ENCODE measurements at regions not wholly inside any gene's neighbourhood (a gene's known extent, or its start where the extent isn't known, plus 50 kb on each side); places are given as distances from the start of the nearest gene placed in this dataset.

DNA sequence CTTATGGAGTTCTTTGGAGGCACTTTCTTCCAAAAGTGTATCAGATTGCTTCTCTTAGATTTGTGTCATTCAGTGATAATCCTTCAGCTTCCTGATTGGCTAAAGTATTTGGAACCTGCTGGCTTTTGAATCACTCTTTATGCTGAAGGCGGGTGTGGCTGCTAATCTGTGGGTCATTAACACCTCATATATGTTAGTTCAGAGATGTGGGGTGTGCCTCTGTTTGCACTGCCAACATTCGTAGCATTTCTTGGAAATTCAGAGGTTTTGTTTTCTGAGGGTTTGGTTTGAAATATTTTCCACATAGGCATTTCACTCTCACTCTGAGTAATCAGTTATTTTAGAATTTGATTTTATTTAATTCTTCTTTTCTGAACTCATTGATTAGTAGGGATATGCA is 1604.4 kb upstream of the ACVR2A start:
- H3K36me3 ChIP-seq (ENCODE audit: control insufficient read depth, insufficient read depth, low read length), result no peaks in the 10 kb centered on the region
- H3K9me3 ChIP-seq (replicated peaks; ENCODE audit: control insufficient read depth, low read depth, low read length), result no peaks in the 10 kb centered on the region
- H3K4me3 ChIP-seq (ENCODE audit: low read length), result no peak overlapping the region
- no peaks in the 10 kb centered on the region for H3K27me3 ChIP-seq (ENCODE audit: control insufficient read depth, insufficient read depth, low read length)
- H3K27ac ChIP-seq (ENCODE audit: low read length), result peak overlapping the region; percentile 52
- DNase-seq, result peak; percentile 80
- no peaks in the 10 kb centered on the region for H3K4me1 ChIP-seq (ENCODE audit: control insufficient read depth, insufficient read depth, low read length)
- no CpG with 5 or more reads among the region's 2 CpGs for WGBS (ENCODE audit: insufficient coverage)

GRCh38 chr2:146239392-146240135 is 1605.3 kb upstream of the ACVR2A start:
- WGBS (ENCODE audit: insufficient coverage), result no CpG with 5 or more reads among the region's 2 CpGs
- Histone ChIP-seq H3K36me3 (ENCODE audit: control insufficient read depth, insufficient read depth, low read length) (no peaks in the 10 kb centered on the region), H3K27ac (ENCODE audit: low read length) (peak overlapping the region; percentile 52), H3K4me1 (ENCODE audit: control insufficient read depth, insufficient read depth, low read length) (no peaks in the 10 kb centered on the region), H3K27me3 (ENCODE audit: control insufficient read depth, insufficient read depth, low read length) (no peaks in the 10 kb centered on the region), H3K9me3 (replicated peaks; ENCODE audit: control insufficient read depth, low read depth, low read length) (no peaks in the 10 kb centered on the region), H3K4me3 (ENCODE audit: low read length) (no peak overlapping the region)
- DNase-seq, result peak; percentile 91

- Histone ChIP-seq H3K9me3 (replicated peaks; ENCODE audit: control insufficient read depth, low read depth, low read length) (no peaks in the 10 kb centered on the region), H3K27me3 (ENCODE audit: control insufficient read depth, insufficient read depth, low read length) (no peaks in the 10 kb centered on the region), H3K27ac (ENCODE audit: low read length) (no peak overlapping the region), H3K4me3 (ENCODE audit: low read length) (no peak overlapping the region), H3K36me3 (ENCODE audit: control insufficient read depth, insufficient read depth, low read length) (no peaks in the 10 kb centered on the region), H3K4me1 (ENCODE audit: control insufficient read depth, insufficient read depth, low read length) (no peaks in the 10 kb centered on the region)
- no CpG with 5 or more reads among the region's 3 CpGs for WGBS (ENCODE audit: insufficient coverage)
- DNase-seq, result no peak
Observed at GRCh38 chr2:146238254-146238966, 1606.4 kb upstream of the ACVR2A start.

DNA sequence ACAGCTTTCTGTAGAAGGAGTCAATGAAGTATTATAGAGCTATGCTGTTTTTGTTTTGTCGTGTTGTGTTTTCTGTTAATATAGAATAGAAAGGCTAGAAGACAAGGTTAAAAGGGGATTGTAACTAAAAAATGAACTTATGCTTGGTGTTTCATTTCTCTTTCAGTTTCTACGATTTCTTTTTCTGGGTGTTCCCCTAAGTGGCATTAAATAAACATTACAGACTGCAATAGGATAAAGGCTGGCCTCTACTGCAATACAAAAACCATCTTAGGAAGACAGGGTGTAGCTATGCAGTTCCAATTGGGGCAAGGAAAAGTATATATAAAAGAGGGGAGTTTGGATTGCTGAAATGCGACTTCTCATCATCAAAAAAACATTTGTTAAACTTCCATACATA is 1609.7 kb upstream of the ACVR2A start:
- Histone ChIP-seq H3K27me3 (ENCODE audit: control insufficient read depth, insufficient read depth, low read length) (no peaks in the 10 kb centered on the region), H3K27ac (ENCODE audit: low read length) (no peak overlapping the region), H3K4me1 (ENCODE audit: control insufficient read depth, insufficient read depth, low read length) (no peaks in the 10 kb centered on the region), H3K9me3 (replicated peaks; ENCODE audit: control insufficient read depth, low read depth, low read length) (no peaks in the 10 kb centered on the region), H3K36me3 (ENCODE audit: control insufficient read depth, insufficient read depth, low read length) (no peaks in the 10 kb centered on the region), H3K4me3 (ENCODE audit: low read length) (no peak overlapping the region)
- WGBS (ENCODE audit: insufficient coverage), result 100% methylated on average over 1 of the region's 3 CpGs
- no peak for DNase-seq

- Histone ChIP-seq H3K4me1 (ENCODE audit: control insufficient read depth, insufficient read depth, low read length) (no peaks in the 10 kb centered on the region), H3K27me3 (ENCODE audit: control insufficient read depth, insufficient read depth, low read length) (no peaks in the 10 kb centered on the region), H3K9me3 (replicated peaks; ENCODE audit: control insufficient read depth, low read depth, low read length) (no peaks in the 10 kb centered on the region), H3K4me3 (ENCODE audit: low read length) (no peak overlapping the region), H3K36me3 (ENCODE audit: control insufficient read depth, insufficient read depth, low read length) (no peaks in the 10 kb centered on the region), H3K27ac (ENCODE audit: low read length) (no peak overlapping the region)
- WGBS (ENCODE audit: insufficient coverage), result 60% methylated on average over 1 of the region's 4 CpGs
- DNase-seq, result no peak
Observed at GRCh38 chr2:146229508-146230155, 1615.2 kb upstream of the ACVR2A start.

DNA sequence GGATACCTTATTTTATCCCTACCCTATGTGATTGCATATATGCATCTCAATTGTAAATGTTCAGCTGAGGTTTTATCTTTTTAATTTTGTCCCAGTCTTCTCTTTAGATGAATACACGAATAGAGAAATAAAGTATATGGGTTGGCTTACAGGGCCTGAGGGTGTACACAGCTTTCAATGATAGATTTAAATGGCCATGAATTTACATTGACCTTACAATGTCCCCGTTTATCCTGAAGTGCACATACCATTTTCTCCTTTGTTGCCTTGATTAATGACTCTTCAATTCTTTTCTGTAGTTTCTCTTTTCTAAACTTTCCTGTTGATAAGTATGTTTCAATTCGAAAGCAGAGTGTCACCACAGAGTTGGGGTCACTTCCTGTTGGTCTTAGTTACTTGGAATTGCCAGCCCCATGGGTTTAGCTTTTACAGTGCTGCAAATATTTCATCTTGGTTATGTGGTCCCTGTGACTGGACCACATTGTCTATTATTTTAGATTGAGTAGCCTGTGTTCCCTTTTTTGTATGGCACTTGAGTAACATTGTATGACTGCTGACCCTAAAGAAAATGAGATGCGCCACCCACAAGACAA is 1616.3 kb upstream of the ACVR2A start:
- H3K27me3 ChIP-seq (ENCODE audit: control insufficient read depth, insufficient read depth, low read length), result no peaks in the 10 kb centered on the region
- H3K27ac ChIP-seq (ENCODE audit: low read length), result no peak overlapping the region
- no peak for DNase-seq
- no peaks in the 10 kb centered on the region for H3K9me3 ChIP-seq (replicated peaks; ENCODE audit: control insufficient read depth, low read depth, low read length)
- 63% methylated on average over 2 of the region's 4 CpGs for WGBS (ENCODE audit: insufficient coverage)
- H3K4me1 ChIP-seq (ENCODE audit: control insufficient read depth, insufficient read depth, low read length), result no peaks in the 10 kb centered on the region
- H3K36me3 ChIP-seq (ENCODE audit: control insufficient read depth, insufficient read depth, low read length), result no peaks in the 10 kb centered on the region
- H3K4me3 ChIP-seq (ENCODE audit: low read length), result no peak overlapping the region

DNA sequence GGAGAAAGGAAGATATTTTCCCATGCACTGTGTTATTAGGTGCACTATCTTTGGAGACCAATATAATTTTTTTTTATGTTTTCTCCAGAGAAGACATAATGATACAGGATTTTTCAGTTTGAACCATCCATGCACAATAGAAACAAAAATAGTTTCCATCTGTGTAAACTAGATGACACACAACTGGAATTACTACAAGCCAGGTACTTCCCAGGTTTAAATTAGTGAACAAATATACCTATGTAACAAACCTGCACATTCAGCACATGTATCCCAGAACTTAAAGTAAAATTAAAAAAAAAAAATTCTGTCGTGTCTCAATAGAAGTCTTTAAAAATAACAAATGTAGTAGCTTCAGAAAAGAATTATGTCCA is 1616.8 kb upstream of the ACVR2A start:
- Histone ChIP-seq H3K27me3 (ENCODE audit: control insufficient read depth, insufficient read depth, low read length) (no peaks in the 10 kb centered on the region), H3K9me3 (replicated peaks; ENCODE audit: control insufficient read depth, low read depth, low read length) (no peaks in the 10 kb centered on the region), H3K4me3 (ENCODE audit: low read length) (no peak overlapping the region), H3K27ac (ENCODE audit: low read length) (no peak overlapping the region), H3K36me3 (ENCODE audit: control insufficient read depth, insufficient read depth, low read length) (no peaks in the 10 kb centered on the region), H3K4me1 (ENCODE audit: control insufficient read depth, insufficient read depth, low read length) (no peaks in the 10 kb centered on the region)
- DNase-seq, result no peak
- no CpG with 5 or more reads among the region's 1 CpG for WGBS (ENCODE audit: insufficient coverage)

GRCh38 chr2:146227152-146228019 is 1617.4 kb upstream of the ACVR2A start:
- H3K27me3 ChIP-seq (ENCODE audit: control insufficient read depth, insufficient read depth, low read length), result no peaks in the 10 kb centered on the region
- H3K4me1 ChIP-seq (ENCODE audit: control insufficient read depth, insufficient read depth, low read length), result no peaks in the 10 kb centered on the region
- H3K9me3 ChIP-seq (replicated peaks; ENCODE audit: control insufficient read depth, low read depth, low read length), result no peaks in the 10 kb centered on the region
- DNase-seq, result no peak
- WGBS (ENCODE audit: insufficient coverage), result 100% methylated on average over 1 of the region's 7 CpGs
- H3K27ac ChIP-seq (ENCODE audit: low read length), result no peak overlapping the region
- H3K36me3 ChIP-seq (ENCODE audit: control insufficient read depth, insufficient read depth, low read length), result no peaks in the 10 kb centered on the region
- H3K4me3 ChIP-seq (ENCODE audit: low read length), result no peak overlapping the region

GRCh38 chr2:146226077-146226476 is 1618.8 kb upstream of the ACVR2A start:
- WGBS (ENCODE audit: insufficient coverage), result no CpG with 5 or more reads among the region's 2 CpGs
- H3K4me3 ChIP-seq (ENCODE audit: low read length), result no peak overlapping the region

More at GRCh38 chr2:146226077-146226476, 1618.8 kb upstream of the ACVR2A start:
- Histone ChIP-seq H3K36me3 (ENCODE audit: control insufficient read depth, insufficient read depth, low read length) (no peaks in the 10 kb centered on the region), H3K27me3 (ENCODE audit: control insufficient read depth, insufficient read depth, low read length) (no peaks in the 10 kb centered on the region), H3K27ac (ENCODE audit: low read length) (no peak overlapping the region), H3K4me1 (ENCODE audit: control insufficient read depth, insufficient read depth, low read length) (no peaks in the 10 kb centered on the region), H3K9me3 (replicated peaks; ENCODE audit: control insufficient read depth, low read depth, low read length) (no peaks in the 10 kb centered on the region)
- DNase-seq, result no peak

Data from muscle of leg (tissue), 3 donors.